NCI-H1694 (cell line): ENCODE measurements at regions not wholly inside any gene's neighbourhood (a gene's known extent, or its start where the extent isn't known, plus 50 kb on each side); places are given as distances from the start of the nearest gene placed in this dataset.

Experiments
- DNase-seq: peaks from one replicate; lab custom pipeline; 2025; lab: John Stamatoyannopoulos, UW

DNA sequence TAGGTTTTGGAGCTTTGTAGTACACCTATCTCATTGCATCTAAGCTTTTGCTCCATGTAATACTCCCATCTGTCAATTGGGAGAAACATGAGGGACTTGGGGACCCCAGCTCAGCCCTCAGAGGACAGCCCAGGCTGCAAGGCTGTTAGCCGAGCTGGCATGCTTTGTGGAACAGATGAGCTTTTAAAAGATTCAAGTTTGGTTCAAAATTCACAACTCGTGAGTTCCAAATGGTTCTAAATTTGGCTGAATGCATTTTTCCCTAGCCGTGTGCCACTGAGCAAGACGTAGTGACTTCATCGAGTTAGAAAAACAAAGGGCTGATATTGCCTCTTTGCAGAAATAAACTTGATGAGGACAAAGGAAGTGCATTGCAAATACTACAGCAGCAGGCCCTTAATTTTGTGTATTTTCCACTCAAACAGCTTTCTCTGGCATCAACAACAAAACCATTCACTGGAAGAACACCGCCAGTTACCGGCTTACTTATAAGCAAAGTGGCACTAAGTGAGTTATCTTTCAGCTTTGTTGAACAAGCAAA, 165.0 kb upstream of the HS3ST1 start:
- DNase-seq = peak; percentile 78

- DNase-seq = no peak
Observed at GRCh38 chr4:11592276-11592675, 163.6 kb upstream of the HS3ST1 start.

- no peak for DNase-seq
Observed at GRCh38 chr4:11590132-11590531, 161.4 kb upstream of the HS3ST1 start.

DNA sequence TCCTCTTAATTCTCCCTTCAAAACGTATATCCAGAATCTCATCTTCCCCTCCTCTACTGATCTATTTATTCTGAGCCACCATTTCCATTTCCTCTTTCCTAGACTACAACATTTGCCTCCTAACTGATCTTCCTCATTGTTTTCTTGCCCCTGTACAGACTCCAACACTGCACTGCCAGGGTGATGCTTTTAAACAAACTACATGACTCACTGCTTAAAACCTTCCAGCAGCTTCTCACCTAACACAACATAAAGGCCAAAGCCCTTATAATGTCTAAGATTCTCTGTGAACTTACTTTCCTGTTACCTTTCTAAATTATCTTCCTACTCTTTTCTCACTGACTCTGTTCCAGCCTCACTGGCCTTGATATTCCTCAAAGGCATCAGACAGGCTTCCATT, 161.0 kb upstream of the HS3ST1 start:
- DNase-seq = no peak

DNA sequence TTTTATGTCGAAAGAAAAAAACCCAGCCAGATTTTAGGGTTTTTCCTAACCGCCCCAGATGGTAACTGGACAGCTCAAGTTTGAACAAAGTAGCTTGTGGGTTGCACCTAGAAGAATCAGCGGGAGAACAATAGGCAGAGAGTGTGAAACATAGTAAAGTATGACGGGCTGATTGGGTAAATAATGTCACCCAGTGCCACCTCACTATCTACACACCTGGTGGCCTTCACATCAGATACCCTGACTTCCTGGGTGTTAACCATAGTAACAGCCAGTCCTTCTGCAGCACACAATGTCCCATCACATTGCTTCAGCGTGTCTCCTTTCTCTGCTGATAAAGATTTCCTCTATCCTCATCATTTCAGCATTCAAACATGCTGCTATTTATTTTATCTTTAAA, 159.1 kb upstream of the HS3ST1 start:
- DNase-seq = no peak

- DNase-seq = no peak
Observed at GRCh38 chr4:11585506-11585905, 156.8 kb upstream of the HS3ST1 start.

DNA sequence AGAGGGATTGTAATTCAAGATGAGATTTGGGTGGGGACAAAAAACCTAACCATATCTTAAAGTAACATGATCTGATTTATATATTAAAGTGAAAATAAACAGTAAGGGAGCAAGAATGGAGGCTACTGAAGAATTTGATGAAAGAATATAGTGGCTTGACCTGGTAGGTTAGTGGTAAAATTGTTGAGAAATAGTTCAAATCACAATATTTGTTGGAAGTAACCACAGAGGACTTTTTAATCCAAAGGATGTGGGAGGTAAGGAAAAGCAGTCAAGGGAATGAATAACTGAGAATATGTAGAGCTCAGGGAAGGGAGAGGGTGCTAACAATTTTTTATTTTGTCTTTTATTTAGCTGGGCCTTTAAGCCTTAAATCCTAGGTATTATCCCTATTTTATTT, 139.8 kb upstream of the HS3ST1 start:
- DNase-seq = no peak

DNA sequence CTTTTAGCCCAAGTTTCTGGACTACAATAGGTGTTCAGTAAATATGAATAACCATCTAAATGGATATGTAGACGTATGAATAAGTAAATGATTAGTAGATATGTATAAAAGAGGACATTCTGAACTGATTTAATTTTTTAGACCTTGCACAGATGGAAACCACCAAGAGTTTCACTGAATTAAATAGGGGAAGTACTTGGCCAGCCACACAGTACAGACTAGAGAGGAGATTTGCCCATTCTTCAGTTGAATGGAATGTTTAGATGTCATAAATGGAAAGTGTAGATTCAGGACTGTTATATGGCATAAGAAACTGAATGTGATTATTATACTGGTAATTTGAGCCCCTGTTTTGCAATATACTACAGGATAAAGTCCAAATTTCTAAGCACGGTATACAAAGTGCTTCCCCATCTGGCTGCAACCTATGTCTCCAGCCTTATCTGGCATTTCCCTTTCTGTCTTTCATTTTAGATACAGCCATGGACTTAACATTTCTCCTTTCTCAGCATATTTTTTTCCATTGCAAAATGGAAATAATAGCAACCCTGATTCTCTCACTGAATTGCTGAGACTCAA, 137.8 kb upstream of the HS3ST1 start:
- no peak for DNase-seq

DNA sequence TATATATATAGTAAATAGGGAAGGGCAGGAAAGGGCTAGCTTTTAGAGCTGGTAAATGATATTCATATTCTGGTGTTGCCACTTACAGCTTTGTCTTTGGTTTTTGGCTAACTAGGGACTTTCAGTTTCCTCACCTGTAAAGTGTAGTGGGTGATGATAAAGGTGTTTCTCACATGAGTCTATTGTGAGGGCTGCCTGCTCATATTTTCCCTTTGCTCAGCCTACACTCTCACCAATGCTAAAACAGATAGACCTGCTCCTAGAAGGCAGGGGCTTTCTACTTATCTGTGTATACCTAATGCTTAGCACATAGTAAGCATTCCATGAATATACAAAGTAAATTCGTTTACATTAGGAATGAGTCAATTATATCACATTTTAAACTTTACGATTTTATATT, 137.2 kb upstream of the HS3ST1 start:
- DNase-seq = no peak

DNA sequence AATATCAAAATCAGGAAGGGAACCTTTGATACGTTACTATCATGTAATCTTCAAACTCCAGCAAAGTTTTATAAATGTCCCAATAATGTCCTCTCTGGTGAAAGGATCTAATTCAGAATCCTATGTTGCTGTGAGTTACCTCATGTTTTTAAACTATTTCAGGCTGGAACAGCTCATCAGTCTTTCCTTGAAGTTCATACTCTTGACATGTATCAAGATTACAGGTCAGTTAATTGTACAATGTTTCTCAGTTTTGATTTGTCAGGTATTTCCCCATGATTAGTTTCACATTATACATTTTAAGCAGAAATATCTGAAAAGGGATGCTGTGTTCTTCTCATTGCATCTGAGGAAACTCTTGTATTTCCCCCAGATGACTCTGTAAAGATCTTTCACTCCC, 136.5 kb upstream of the HS3ST1 start:
- DNase-seq = no peak

DNA sequence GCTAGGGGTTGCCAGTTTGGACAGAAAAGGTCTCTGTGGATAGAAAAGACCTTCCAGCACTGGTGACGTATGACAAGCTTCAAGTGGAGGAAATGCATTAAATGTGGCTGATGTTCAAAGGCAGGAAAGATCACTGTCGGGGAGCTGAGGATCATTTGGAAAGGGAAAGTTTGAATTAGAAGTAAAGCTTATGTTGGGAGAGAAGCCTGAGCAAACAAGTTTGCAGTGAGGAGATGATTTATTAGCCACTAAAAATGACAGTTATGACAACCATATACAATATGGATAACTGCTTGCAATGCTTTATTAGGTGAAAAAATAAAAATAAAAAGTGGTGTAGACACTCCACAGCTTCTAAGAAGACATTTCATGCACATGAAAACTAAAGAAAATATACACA, 135.3 kb upstream of the HS3ST1 start:
- no peak for DNase-seq

DNA sequence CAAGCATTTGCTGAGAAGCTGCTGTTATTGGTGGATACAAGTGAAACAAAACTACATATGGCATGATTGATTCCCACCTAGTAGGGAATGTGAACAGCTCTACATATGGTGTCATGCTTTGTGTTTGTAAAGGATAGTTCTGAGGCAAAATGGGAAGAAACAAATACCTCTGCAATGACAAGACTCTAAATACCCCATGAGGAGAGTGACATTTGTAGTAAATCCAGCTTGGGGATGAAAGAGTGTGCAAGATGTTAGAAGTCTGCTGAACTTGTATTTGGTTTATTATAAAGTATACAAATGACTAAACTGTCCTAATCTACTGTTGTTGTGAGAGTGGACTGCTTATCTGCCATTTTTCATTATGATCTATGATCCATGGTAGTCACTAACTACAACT, 120.8 kb upstream of the HS3ST1 start:
- no peak for DNase-seq

DNA sequence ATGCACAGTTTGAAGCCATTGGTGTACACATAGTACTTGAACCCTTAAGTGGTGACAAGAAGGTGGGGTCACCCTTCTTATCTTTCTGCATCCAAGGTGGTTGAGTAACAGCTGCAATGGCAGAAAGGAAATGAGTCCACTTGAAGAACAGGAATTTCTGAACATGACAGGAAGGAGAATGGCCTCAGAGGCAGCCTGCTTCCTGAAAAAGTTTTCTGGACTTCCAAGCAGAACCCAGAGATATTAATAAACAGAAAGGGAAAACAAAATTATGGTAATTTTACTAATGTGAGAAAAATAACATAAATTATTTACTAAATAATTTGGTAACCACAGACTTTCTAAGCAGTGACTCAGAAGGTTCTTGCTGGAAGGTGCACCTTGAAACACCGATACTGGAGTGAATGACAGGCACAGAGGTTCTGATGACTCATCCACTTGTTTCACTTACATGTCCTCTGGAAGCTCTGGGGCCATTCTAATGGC, 119.9 kb upstream of the HS3ST1 start:
- no peak for DNase-seq

GRCh38 chr4:11546391-11547175, 117.9 kb upstream of the HS3ST1 start:
- no peak for DNase-seq

DNA sequence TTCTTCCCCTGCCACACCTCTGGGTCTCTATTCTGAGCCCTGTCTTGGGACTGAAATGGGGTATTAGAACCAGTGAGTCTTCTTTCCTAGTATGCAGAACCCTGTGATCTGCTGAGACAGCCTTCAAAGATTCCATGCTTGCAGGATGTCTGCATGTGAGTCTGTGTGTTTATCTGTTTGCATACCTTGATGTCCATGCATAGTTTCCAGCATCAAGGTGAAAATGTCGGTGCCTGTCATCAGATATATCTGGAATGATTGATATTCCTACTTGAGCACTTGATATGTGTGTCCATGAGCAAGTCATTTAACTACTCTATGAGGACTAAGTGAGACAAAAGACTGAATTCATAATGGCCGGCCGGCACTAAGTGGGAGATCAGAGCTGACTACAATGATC, 117.0 kb upstream of the HS3ST1 start:
- no peak for DNase-seq

DNA sequence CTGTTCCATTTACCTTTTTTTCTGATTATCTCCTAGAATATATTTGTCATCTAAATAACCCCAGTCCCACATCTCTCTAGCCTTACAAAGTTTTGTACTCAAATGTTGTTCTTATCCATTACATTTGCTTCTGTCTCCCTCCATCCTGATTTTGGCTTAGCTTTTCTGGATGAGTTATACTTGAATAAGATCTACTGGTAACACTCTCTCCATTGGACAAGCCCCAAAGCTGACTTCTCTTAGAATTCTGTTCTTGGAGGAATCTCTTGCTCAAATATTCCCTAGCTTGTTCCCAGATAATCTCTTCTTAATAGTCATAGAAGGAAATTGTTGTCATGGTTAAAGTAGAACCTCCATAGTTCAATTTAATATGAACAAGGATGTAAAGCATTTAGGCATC, 115.5 kb upstream of the HS3ST1 start:
- no peak for DNase-seq

GRCh38 chr4:11543706-11544105, 115.0 kb upstream of the HS3ST1 start:
- DNase-seq = no peak

- DNase-seq = no peak
Observed at GRCh38 chr4:11542952-11543351, 114.3 kb upstream of the HS3ST1 start.

DNA sequence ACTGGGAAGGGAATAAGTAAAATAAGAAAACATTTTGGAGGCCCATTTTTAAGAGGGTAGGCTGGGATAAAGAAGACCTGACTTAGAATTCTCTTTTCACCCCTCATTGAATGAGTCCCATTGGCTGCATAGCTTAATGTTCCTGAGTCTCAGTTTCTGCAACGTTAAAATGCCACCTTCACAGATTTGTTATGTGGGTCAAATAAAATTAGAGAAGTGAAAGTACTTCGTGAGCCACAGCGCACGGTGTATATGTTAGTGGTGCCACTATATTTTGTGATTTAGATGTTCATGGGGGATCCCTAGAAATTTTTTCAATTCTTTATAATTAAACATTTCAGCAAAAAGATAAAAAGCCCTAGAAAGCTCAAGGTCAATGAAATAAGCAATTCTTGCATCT, 109.2 kb upstream of the HS3ST1 start:
- DNase-seq = no peak

DNA sequence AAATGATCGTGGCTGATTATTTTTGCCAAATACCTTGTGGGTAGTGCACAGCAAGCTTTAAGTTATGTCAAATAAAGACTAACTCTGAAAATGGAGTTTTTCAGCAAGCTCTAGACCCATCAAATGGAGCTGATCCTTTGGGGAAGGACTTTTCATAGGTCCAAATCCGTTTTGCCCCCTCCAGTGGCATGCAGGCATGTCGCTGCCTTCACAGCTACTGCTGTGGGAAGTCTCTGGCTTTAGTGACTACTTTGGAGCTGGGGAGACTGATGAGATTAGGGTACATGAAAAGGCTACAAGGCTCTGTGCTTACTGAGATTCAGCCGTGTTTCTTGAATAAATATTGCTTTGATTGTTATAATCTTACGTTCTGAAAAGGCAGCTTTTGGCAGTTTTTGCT, 106.6 kb upstream of the HS3ST1 start:
- DNase-seq = no peak

DNA sequence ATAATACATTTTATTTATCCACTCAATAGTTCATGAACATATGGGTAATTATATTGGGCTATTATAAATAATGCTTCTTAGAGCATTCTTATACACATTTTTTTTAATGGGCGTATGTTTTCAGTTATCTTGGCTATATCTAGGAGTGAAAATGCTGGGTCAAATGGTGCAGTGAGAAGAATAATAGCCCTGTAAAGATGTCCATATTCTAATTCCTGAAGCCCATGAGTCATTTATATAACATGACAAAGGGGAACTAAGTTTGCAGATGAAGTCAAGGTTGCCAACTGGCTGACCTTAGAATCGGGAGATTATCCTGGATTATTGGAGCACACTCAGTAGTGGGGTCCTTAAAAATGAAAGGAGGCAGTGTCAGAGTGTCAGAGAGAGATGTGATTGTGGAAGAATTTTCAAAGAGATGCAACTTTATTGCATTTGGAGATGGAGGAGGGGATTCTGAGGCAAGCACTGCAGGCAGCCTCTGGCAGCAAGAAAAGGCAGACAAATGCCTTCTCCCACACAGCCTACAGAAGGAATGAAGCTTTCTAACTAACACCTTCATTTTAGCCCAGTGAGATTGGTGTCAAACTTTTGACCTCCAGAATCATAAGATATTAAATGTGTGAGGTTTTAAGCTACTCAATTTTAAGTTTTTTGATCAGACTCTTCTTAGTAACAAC, 106.1 kb upstream of the HS3ST1 start:
- DNase-seq = no peak

DNA sequence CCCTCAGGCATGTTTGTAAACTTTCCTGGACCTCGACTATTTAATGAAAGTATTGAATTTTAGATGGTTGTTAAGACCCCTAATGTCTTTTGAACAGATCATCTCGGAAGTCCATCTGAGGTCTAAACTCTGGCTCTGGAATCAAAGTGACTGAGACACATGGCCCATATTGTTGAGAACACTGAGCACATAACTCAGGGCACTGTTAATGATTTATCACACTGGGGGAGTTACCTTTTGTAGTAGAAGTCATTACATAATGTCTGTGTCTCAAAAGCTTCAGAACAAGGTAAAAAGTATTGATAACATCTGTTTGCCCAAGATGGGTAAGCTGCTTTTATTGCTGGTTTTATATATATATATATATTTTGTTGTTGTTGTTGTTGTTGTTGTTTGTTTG, 103.4 kb upstream of the HS3ST1 start:
- no peak for DNase-seq

DNA sequence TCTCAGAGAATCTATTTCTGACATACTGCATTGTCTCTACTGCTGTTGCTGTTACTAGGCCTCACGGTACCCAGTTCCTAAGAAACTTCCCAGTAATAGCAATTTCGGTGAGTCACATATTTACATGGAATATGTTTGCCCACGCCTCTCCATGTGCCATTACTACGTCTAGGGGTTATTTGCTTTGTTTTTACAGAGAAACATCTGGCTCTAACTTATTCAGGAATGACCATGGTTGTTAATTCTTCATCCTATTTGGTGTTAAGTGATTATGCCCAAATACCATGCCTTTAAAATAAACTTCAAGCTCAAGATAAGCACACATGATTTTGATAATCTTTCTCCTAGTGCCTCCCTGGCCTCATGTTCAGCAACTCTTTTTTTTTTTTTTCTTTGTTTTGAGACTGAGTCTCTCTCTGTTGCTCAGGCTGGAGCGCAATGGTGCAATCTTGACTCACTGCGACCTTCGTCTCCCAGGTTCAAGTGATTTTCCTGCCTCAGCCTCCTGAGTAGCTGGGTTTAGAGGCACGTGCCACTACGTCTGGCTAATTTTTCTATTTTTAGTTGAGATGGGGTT, 101.0 kb upstream of the HS3ST1 start:
- DNase-seq = no peak
